Loucy (cell line): ENCODE measurements at regions not wholly inside any gene's neighbourhood (a gene's known extent, or its start where the extent isn't known, plus 50 kb on each side); places are given as distances from the start of the nearest gene placed in this dataset.
A peak's percentile ranks its signal among the peaks of the same experiment; 100 is the strongest.

ENCODE experiments used
- H2AFZ ChIP-seq: fragments of 200-600 bp; sonication (generic); 2 replicates; pipeline ENCODE4 v1.6.0; 2016; ENCODE audit warnings: antibody characterized with exemption, mild to moderate bottlenecking, low read length, moderate library complexity
- H3F3A ChIP-seq: fragments of 200-600 bp; 2 replicates; pipeline ENCODE4 v1.6.0; 2016; ENCODE audit warnings: antibody characterized with exemption, low read depth, mild to moderate bottlenecking
- H3K27me3 ChIP-seq: fragments of 200-600 bp; sonication (generic); 2 replicates; pipeline ENCODE4 v1.6.1; 2014; ENCODE audit warnings: low read length, mild to moderate bottlenecking; ENCODE audit not compliant: insufficient read depth, poor library complexity, severe bottlenecking
- H3K36me3 ChIP-seq: fragments of 200-600 bp; sonication (generic); 2 replicates; pipeline ENCODE4 v1.6.1; 2016; ENCODE audit warnings: low read length; ENCODE audit not compliant: insufficient read depth
- H3K4me1 ChIP-seq: fragments of 200-600 bp; sonication (generic); 2 replicates; pipeline ENCODE4 v1.5.1; 2014; ENCODE audit warnings: low read length, mild to moderate bottlenecking; ENCODE audit not compliant: insufficient read depth, poor library complexity, severe bottlenecking
- H3K4me2 ChIP-seq: fragments of 200-600 bp; sonication (generic); 2 replicates; pipeline ENCODE4 v1.6.0; 2014; ENCODE audit warnings: antibody characterized with exemption, low read length, low read depth, mild to moderate bottlenecking; ENCODE audit not compliant: poor library complexity, severe bottlenecking
- H3K4me3 ChIP-seq: fragments of 200-600 bp; sonication (generic); 2 replicates; pipeline ENCODE4 v1.5.1; 2014; ENCODE audit warnings: low read length, mild to moderate bottlenecking, mixed read lengths; ENCODE audit not compliant: poor library complexity, severe bottlenecking
- H3K79me2 ChIP-seq: fragments of 200-600 bp; sonication (generic); 2 replicates; pipeline ENCODE4 v1.6.1; 2014; ENCODE audit warnings: low read length; ENCODE audit not compliant: insufficient read depth
- H3K9ac ChIP-seq: fragments of 200-600 bp; sonication (generic); 2 replicates; pipeline ENCODE4 v1.6.0; 2014; ENCODE audit warnings: mild to moderate bottlenecking, low read depth, low read length, moderate library complexity; ENCODE audit not compliant: poor library complexity, severe bottlenecking
- H3K9me2 ChIP-seq: fragments of 200-600 bp; sonication (generic); replicated peaks from 2 replicates; pipeline ENCODE4 v1.6.1; 2016; ENCODE audit warnings: low read depth, low read length, mixed read lengths
- H3K9me3 ChIP-seq: fragments of 200-600 bp; sonication (generic); 2 replicates; pipeline ENCODE4 v1.6.1; 2014; ENCODE audit warnings: mild to moderate bottlenecking, antibody characterized with exemption, low read length, low read depth; ENCODE audit not compliant: insufficient read depth
- H4K20me1 ChIP-seq: fragments of 200-600 bp; sonication (generic); 2 replicates; pipeline ENCODE4 v1.6.0; 2014; ENCODE audit warnings: antibody characterized with exemption, low read length, mild to moderate bottlenecking; ENCODE audit not compliant: insufficient read depth, poor library complexity, severe bottlenecking
- EZH2phosphoT487 ChIP-seq: fragments of 200-600 bp; IDR thresholded peaks from 2 replicates; pipeline ENCODE4 v1.6.1; 2018; ENCODE audit warnings: antibody characterized with exemption, mild to moderate bottlenecking, moderate library complexity, borderline replicate concordance
- TF ChIP-seq, protein P1 (sequence below): fragments of 200-600 bp; sonication (generic); conservative IDR thresholded peaks from 2 replicates; pipeline ENCODE4 v1.5.1; 2014; ENCODE audit warnings: mild to moderate bottlenecking, antibody characterized with exemption, low read length

DNA sequence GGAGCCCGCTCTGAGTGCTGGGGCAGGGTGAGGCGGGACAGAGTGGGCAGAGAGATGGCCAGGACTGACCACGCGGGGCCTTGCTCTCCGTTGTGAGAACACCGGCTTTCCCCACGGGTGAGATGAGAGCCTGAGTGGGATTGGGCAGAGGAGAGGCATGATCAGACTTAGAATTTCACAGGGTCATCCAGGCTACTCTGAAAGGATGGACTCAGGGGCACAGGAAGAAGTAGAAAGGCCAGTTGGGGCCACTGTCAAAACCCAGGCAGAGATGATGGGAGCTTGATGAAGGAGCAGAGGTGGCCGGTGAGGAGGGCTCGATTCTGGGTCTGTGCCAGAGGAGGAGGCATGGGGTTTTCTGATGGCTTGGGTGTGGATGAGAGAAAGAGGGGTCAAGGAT, 63.8 kb upstream of the NUP50 start:
- Histone ChIP-seq H3K79me2 (no peaks in the 10 kb centered on the region), H3K4me3 (no peak overlapping the region), H3K4me2 (no peak overlapping the region), H3K36me3 (no peaks in the 10 kb centered on the region), H3K9me3 (no peaks in the 10 kb centered on the region), H3F3A (no peaks in the 10 kb centered on the region), H2AFZ (no peak overlapping the region), H3K27me3 (no peaks in the 10 kb centered on the region), H3K9me2 (no peaks in the 10 kb centered on the region), H3K4me1 (no peaks in the 10 kb centered on the region), H4K20me1 (no peaks in the 10 kb centered on the region), H3K9ac (no peak overlapping the region)
- TF ChIP-seq, protein P1, sequence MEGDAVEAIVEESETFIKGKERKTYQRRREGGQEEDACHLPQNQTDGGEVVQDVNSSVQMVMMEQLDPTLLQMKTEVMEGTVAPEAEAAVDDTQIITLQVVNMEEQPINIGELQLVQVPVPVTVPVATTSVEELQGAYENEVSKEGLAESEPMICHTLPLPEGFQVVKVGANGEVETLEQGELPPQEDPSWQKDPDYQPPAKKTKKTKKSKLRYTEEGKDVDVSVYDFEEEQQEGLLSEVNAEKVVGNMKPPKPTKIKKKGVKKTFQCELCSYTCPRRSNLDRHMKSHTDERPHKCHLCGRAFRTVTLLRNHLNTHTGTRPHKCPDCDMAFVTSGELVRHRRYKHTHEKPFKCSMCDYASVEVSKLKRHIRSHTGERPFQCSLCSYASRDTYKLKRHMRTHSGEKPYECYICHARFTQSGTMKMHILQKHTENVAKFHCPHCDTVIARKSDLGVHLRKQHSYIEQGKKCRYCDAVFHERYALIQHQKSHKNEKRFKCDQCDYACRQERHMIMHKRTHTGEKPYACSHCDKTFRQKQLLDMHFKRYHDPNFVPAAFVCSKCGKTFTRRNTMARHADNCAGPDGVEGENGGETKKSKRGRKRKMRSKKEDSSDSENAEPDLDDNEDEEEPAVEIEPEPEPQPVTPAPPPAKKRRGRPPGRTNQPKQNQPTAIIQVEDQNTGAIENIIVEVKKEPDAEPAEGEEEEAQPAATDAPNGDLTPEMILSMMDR, result no peak
- no peak for TF ChIP-seq EZH2phosphoT487

DNA sequence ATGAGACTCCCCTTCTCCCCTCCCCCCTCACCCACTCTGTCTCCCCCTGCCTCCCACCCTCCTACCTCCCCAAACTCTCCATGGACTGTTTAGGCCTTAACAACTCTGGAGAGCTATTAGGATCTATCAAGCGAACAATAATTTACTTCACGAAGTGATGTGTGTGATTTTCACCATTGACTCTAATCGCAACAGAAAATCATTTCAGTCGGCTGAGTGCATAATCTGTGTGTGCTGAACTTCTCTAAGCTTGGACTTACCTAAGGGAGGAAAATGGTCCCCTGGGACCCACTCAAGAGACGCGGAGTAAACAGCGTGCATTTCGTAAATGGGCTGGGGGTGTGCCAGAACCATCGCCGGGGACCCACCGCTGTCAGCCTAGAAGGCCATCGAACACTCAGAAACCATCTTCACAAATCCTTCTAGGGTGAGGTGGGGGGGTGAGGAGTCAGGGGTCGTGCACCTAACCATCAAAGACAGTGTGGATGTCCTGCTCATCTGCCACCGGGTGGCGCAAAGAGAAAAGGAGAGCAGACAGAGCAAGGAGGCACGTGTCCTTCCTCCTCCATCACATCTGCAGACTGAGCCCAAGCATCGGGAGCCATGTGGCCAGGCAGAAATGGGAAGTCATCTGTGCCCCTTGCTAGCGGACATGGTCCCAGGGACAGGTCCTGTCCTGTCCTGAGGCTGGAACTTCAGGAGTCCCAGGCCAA, 62.1 kb upstream of the NUP50 start:
- H3K9ac ChIP-seq, result no peak overlapping the region
- H3K4me1 ChIP-seq, result no peaks in the 10 kb centered on the region
- 0 out of 2 replicates have a peak overlapping the region, but pooled peaks have one; percentile 32 for H2AFZ ChIP-seq
- H3K4me3 ChIP-seq, result no peak overlapping the region
- H3K27me3 ChIP-seq, result no peaks in the 10 kb centered on the region
- TF ChIP-seq EZH2phosphoT487, result no peak
- TF ChIP-seq, protein P1, result peak; percentile 73
- no peaks in the 10 kb centered on the region for H4K20me1 ChIP-seq
- no peaks in the 10 kb centered on the region for H3K79me2 ChIP-seq
- no peaks in the 10 kb centered on the region for H3F3A ChIP-seq
- no peaks in the 10 kb centered on the region for H3K36me3 ChIP-seq
- no peaks in the 10 kb centered on the region for H3K9me3 ChIP-seq
- H3K9me2 ChIP-seq, result no peaks in the 10 kb centered on the region
- no peak overlapping the region for H3K4me2 ChIP-seq

DNA sequence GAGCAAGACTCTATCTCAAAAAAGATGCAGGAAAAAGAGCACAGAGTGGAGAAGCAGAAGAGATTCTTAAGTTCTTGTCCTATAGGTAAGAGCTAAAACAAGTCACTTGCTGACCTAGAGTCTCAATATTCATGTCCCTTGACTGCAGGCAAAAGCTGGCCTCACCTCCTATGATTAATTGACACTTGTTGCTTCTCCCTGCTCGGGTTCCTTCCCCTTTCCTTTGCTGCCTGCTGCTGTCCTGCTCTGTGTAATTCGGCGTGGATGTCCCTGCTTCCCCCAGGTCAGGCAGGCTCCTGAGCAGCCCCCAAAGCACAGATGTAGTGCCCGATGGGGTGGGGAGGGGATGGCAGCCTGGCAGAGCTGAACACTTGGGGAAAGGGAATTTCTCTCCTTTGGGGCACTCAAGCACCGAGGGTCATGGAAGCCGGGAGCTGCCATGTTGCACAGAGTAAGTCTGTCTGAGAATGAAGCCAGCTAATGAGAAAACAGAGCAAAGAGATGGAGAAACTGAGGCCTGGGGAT, 60.8 kb upstream of the NUP50 start:
- TF ChIP-seq EZH2phosphoT487, result no peak
- TF ChIP-seq, protein P1, result no peak
- no peaks in the 10 kb centered on the region for H3K27me3 ChIP-seq
- H3K9me2 ChIP-seq, result no peaks in the 10 kb centered on the region
- H3K79me2 ChIP-seq, result no peaks in the 10 kb centered on the region
- no peaks in the 10 kb centered on the region for H3K9me3 ChIP-seq
- no peaks in the 10 kb centered on the region for H3K4me1 ChIP-seq
- H3K36me3 ChIP-seq, result no peaks in the 10 kb centered on the region
- no peak overlapping the region for H3K4me2 ChIP-seq
- no peaks in the 10 kb centered on the region for H3F3A ChIP-seq
- H4K20me1 ChIP-seq, result no peaks in the 10 kb centered on the region
- no peak overlapping the region for H3K9ac ChIP-seq
- H3K4me3 ChIP-seq, result no peak overlapping the region
- no peak overlapping the region for H2AFZ ChIP-seq
